Spleen (tissue), 7 donors: ENCODE measurements at regions not wholly inside any gene's neighbourhood (a gene's known extent, or its start where the extent isn't known, plus 50 kb on each side); places are given as distances from the start of the nearest gene placed in this dataset.

Source experiments
- CTCF ChIP-seq, 11 experiments: fragments of 200-600 bp in 7 of 11; fragments of 450-650 bp in 4 of 11; sonication (generic) in 4 of 11; IDR thresholded peaks in 8 of 11; conservative IDR thresholded peaks in 3 of 11; 1 replicate in 7 of 11; 2 replicates in 4 of 11; pipeline versions ENCODE4 v1.4.0 to v1.8.0; 2016 to 2021; ENCODE audit warnings: antibody characterized with exemption in 11 of 11, inconsistent platforms in 4 of 11, mild to moderate bottlenecking in 1 of 11
- POLR2A ChIP-seq, 3 donors: fragments of 450-650 bp; IDR thresholded peaks; one replicate each; pipeline ENCODE4 v1.5.1; 2017; ENCODE audit warnings: antibody characterized with exemption in 3 of 3, mild to moderate bottlenecking in 1 of 3
- POLR2AphosphoS5 ChIP-seq, 3 donors: sonication (generic); formaldehyde crosslinking; IDR thresholded peaks; one replicate each; pipeline ENCODE4 v1.5.1; 2017; ENCODE audit warnings: antibody characterized with exemption in 3 of 3
- donor health status: DM: no; HTN: no; CAD: no; lungs with moderate emphysema.
- donor health status: DM: no; HTN: no; CAD: no.
- donor health status: DM: no; HTN: no; CAD: no.

GRCh38 chr14:101191101-101191720, 287.7 kb upstream of the RTL1 start:
- no peak for TF ChIP-seq CTCF (IDR thresholded peaks at IDR 0.05 in 8 of 11, conservative IDR thresholded peaks at IDR 0.05 in 3 of 11)
- TF ChIP-seq POLR2A (IDR thresholded peaks at IDR 0.05): no peak
- TF ChIP-seq POLR2AphosphoS5 (IDR thresholded peaks at IDR 0.05): no peak
